H1 (cell line): ENCODE measurements at regions not wholly inside any gene's neighbourhood (a gene's known extent, or its start where the extent isn't known, plus 50 kb on each side); places are given as distances from the start of the nearest gene placed in this dataset.

Source experiments
- CTCF ChIA-PET: fragments of 300-600 bp; sonication (Branson Sonifier 250); formaldehyde crosslinking; loops from one replicate; lab custom pipeline; 2021; ENCODE audit not compliant: partially characterized antibody; lab: Charles Lee
- POLR2A ChIA-PET: fragments of 300-600 bp; sonication (Branson Sonifier 250); formaldehyde crosslinking; loops from one replicate; lab custom pipeline; 2021; ENCODE audit warnings: inconsistent platforms; ENCODE audit not compliant: partially characterized antibody; lab: Charles Lee
- DNase-seq, 2 experiments: peaks; one replicate each; pipeline versions ENCODE4 v3.0.0 to v3.0.0-alpha.2; 2010 to 2022; ENCODE audit warnings: low spot score in 2 of 2, low read depth in 1 of 2, mixed read lengths in 1 of 2
- FAIRE-seq: peaks from 2 replicates; lab custom pipeline; 2011; peaks lifted over from hg19 to GRCh38; lab: Jason Lieb, UNC
- H2AFZ ChIP-seq: 2 replicates; pipeline ENCODE4 v1.8.1; 2012; ENCODE audit warnings: low read length, inconsistent platforms
- H2AK5ac ChIP-seq: 2 replicates; pipeline ENCODE4 v1.6.1; 2013; ENCODE audit warnings: low read depth, low read length
- H2BK120ac ChIP-seq: replicated peaks from 2 replicates; pipeline ENCODE3; 2013; ENCODE audit warnings: low read depth, low read length, inconsistent platforms
- H2BK12ac ChIP-seq: 2 replicates; pipeline ENCODE4 v1.6.1; 2013; ENCODE audit warnings: low read depth, low read length
- H2BK15ac ChIP-seq: 2 replicates; pipeline ENCODE4 v1.6.1; 2013; ENCODE audit warnings: low read length
- H2BK20ac ChIP-seq: 2 replicates; pipeline ENCODE4 v1.6.1; 2013; ENCODE audit warnings: low read length
- H2BK5ac ChIP-seq: 2 replicates; pipeline ENCODE4 v1.6.1; 2013; ENCODE audit warnings: low read depth, low read length
- H3K14ac ChIP-seq: 2 replicates; pipeline ENCODE4 v1.6.1; 2013; ENCODE audit warnings: inconsistent platforms; ENCODE audit not compliant: insufficient read length
- H3K18ac ChIP-seq: 2 replicates; pipeline ENCODE4 v1.6.1; 2013; ENCODE audit warnings: low read length; ENCODE audit errors: extremely low read depth
- H3K23ac ChIP-seq: 2 replicates; pipeline ENCODE4 v1.6.1; 2013; ENCODE audit warnings: inconsistent platforms; ENCODE audit not compliant: insufficient read length
- H3K23me2 ChIP-seq: 2 replicates; pipeline ENCODE4 v1.6.1; 2013; ENCODE audit warnings: low read depth, low read length
- H3K27ac ChIP-seq: 2 replicates; pipeline ENCODE4 v1.6.1; 2011; ENCODE audit warnings: low read depth, low read length, inconsistent platforms
- H3K27me3 ChIP-seq, 4 experiments: replicated peaks in 1 of 4; 1 replicate in 1 of 4; 2 replicates in 3 of 4; pipeline versions ENCODE4 v1.6.1 to v1.8.1; 2011 to 2013; ENCODE audit warnings: low read length in 3 of 4, mild to moderate bottlenecking in 3 of 4, inconsistent platforms in 2 of 4, mixed read lengths in 2 of 4, moderate library complexity in 1 of 4; ENCODE audit not compliant: control insufficient read depth in 3 of 4, insufficient read depth in 3 of 4; ENCODE audit errors: extremely low read depth in 1 of 4
- H3K36me3 ChIP-seq, 4 experiments: 2 replicates each; pipeline versions ENCODE4 v1.6.1 to v1.8.1; 2011 to 2013; ENCODE audit warnings: mild to moderate bottlenecking in 4 of 4, low read length in 3 of 4, moderate library complexity in 2 of 4, control low read depth in 1 of 4, inconsistent platforms in 1 of 4; ENCODE audit not compliant: insufficient read depth in 4 of 4, control insufficient read depth in 2 of 4
- H3K4ac ChIP-seq: replicated peaks from 2 replicates; pipeline ENCODE3; 2013; ENCODE audit warnings: low read length, low read depth, mixed read lengths, inconsistent platforms; ENCODE audit not compliant: insufficient read length
- H3K4me1 ChIP-seq, 4 experiments: replicated peaks in 1 of 4; 1 replicate in 1 of 4; 2 replicates in 3 of 4; pipeline versions ENCODE4 v1.6.1 to v1.8.1; 2011 to 2013; ENCODE audit warnings: low read length in 3 of 4, inconsistent platforms in 2 of 4, mixed read lengths in 1 of 4; ENCODE audit not compliant: insufficient read depth in 4 of 4, control insufficient read depth in 3 of 4
- H3K4me2 ChIP-seq, 2 experiments: 2 replicates each; pipeline versions ENCODE4 v1.6.1 to v1.8.1; 2011 to 2013; ENCODE audit warnings: low read depth in 2 of 2, low read length in 2 of 2, control low read depth in 1 of 2, inconsistent platforms in 1 of 2, mild to moderate bottlenecking in 1 of 2; ENCODE audit not compliant: insufficient read depth in 1 of 2
- H3K4me3 ChIP-seq, 4 experiments: fragments of 200-600, 300-600 bp in 1 of 4; sonication (generic), shearing (Covaris generic), sonication (Bioruptor Twin) in 1 of 4; 2 replicates each; pipeline versions ENCODE4 v1.5.1 to v1.8.1; 2011 to 2016; ENCODE audit warnings: low read length in 4 of 4, low read depth in 3 of 4, control low read depth in 2 of 4, inconsistent platforms in 2 of 4, mild to moderate bottlenecking in 2 of 4, mixed read lengths in 1 of 4, moderate library complexity in 1 of 4; ENCODE audit not compliant: insufficient read depth in 2 of 4; ENCODE audit errors: extremely low read depth in 1 of 4
- H3K56ac ChIP-seq: replicated peaks from 2 replicates; pipeline ENCODE3; 2013; ENCODE audit warnings: low read depth, mild to moderate bottlenecking, mixed read lengths, low read length, inconsistent platforms; ENCODE audit not compliant: insufficient read length
- H3K79me1 ChIP-seq: 2 replicates; pipeline ENCODE4 v1.6.1; 2013; ENCODE audit warnings: low read depth, low read length, control low read depth
- H3K79me2 ChIP-seq, 2 experiments: 2 replicates each; pipeline versions ENCODE4 v1.6.1 to v1.8.1; 2012 to 2013; ENCODE audit warnings: low read length in 2 of 2, mild to moderate bottlenecking in 2 of 2, inconsistent platforms in 1 of 2; ENCODE audit not compliant: insufficient read depth in 2 of 2, control insufficient read depth in 1 of 2
- H3K9ac ChIP-seq, 4 experiments: replicated peaks in 1 of 4; 1 replicate in 1 of 4; 2 replicates in 3 of 4; pipeline versions ENCODE4 v1.6.1 to v1.8.1; 2011 to 2013; ENCODE audit warnings: low read depth in 3 of 4, low read length in 3 of 4, control low read depth in 2 of 4, mild to moderate bottlenecking in 2 of 4, moderate library complexity in 2 of 4, inconsistent platforms in 1 of 4; ENCODE audit errors: extremely low read depth in 1 of 4
- H3K9me3 ChIP-seq, 2 experiments: 2 replicates each; pipeline versions ENCODE4 v1.6.1 to v1.8.1; 2012 to 2013; ENCODE audit warnings: mild to moderate bottlenecking in 2 of 2, moderate library complexity in 2 of 2, control low read depth in 1 of 2, inconsistent platforms in 1 of 2, low read depth in 1 of 2, low read length in 1 of 2, mixed read lengths in 1 of 2; ENCODE audit not compliant: insufficient read depth in 2 of 2
- H4K20me1 ChIP-seq, 2 experiments: replicated peaks in 1 of 2; 2 replicates each; pipeline versions ENCODE3 to v1.8.1; 2011 to 2013; ENCODE audit warnings: inconsistent platforms in 2 of 2, low read length in 2 of 2, mild to moderate bottlenecking in 1 of 2; ENCODE audit not compliant: insufficient read depth in 2 of 2, control insufficient read depth in 1 of 2
- H4K5ac ChIP-seq: 2 replicates; pipeline ENCODE4 v1.6.1; 2013; ENCODE audit warnings: low read length, low read depth, mixed read lengths, inconsistent platforms; ENCODE audit not compliant: insufficient read length
- H4K8ac ChIP-seq: 2 replicates; pipeline ENCODE4 v1.8.0; 2013; ENCODE audit warnings: mild to moderate bottlenecking, moderate library complexity, low read length, inconsistent platforms; ENCODE audit not compliant: insufficient read depth; ENCODE audit errors: extremely low read depth
- H4K91ac ChIP-seq: replicated peaks from 2 replicates; pipeline ENCODE3; 2013; ENCODE audit warnings: low read length, mixed read lengths, inconsistent platforms; ENCODE audit not compliant: insufficient read length
- BACH1 ChIP-seq: IDR thresholded peaks from 2 replicates; pipeline ENCODE4 v1.6.1; 2012; ENCODE audit warnings: low read length, improper control_type of control experiment
- CBX5 ChIP-seq: fragments of 300-800, 300-1000 bp; sonication (generic); IDR thresholded peaks from 2 replicates; pipeline ENCODE4 v1.7.1; 2016; ENCODE audit warnings: antibody characterized with exemption, low read length, low read depth
- CHD1 ChIP-seq: IDR thresholded peaks from 2 replicates; pipeline ENCODE4 v1.6.1; 2012; ENCODE audit warnings: low read depth, low read length, improper control_type of control experiment
- CREB1 ChIP-seq: IDR thresholded peaks from 2 replicates; pipeline ENCODE4 v1.6.1; 2012; ENCODE audit warnings: inconsistent platforms
- HDAC6 ChIP-seq: IDR thresholded peaks from one replicate; pipeline ENCODE4 v1.7.1; 2012; ENCODE audit warnings: low read depth, mild to moderate bottlenecking, inconsistent platforms, low read length, moderate library complexity
- KDM1A ChIP-seq: fragments of 200-600, 300-600 bp; sonication (generic); IDR thresholded peaks from 2 replicates; pipeline ENCODE4 v1.7.1; 2016; ENCODE audit warnings: mild to moderate bottlenecking, low read length, borderline replicate concordance
- NANOG ChIP-seq: IDR thresholded peaks from 2 replicates; pipeline ENCODE4 v1.6.1; 2011; ENCODE audit warnings: low read length, low read depth, mild to moderate bottlenecking, inconsistent platforms; ENCODE audit not compliant: insufficient read depth, poor library complexity, severe bottlenecking
- RFX5 ChIP-seq: IDR thresholded peaks from 2 replicates; pipeline ENCODE4 v1.6.1; 2011; ENCODE audit warnings: low read depth, low read length, improper control_type of control experiment, borderline replicate concordance
- SIRT6 ChIP-seq: IDR thresholded peaks from one replicate; pipeline ENCODE4 v1.7.1; 2012; ENCODE audit warnings: low read length, inconsistent platforms
- SRF ChIP-seq: IDR thresholded peaks from 2 replicates; pipeline ENCODE4 v1.6.1; 2011; ENCODE audit warnings: mild to moderate bottlenecking, low read depth, low read length, moderate library complexity
- SUZ12 ChIP-seq: fragments of 200-600 bp; sonication (generic); IDR thresholded peaks from 2 replicates; pipeline ENCODE4 v1.6.1; 2012; ENCODE audit warnings: mild to moderate bottlenecking, inconsistent platforms, low read length, moderate library complexity, mixed read lengths
- TAF1 ChIP-seq: IDR thresholded peaks from 2 replicates; pipeline ENCODE4 v1.6.1; 2011; ENCODE audit warnings: mild to moderate bottlenecking, low read depth, low read length
- TCF12 ChIP-seq: IDR thresholded peaks from 2 replicates; pipeline ENCODE4 v1.6.1; 2011; ENCODE audit warnings: low read depth, mild to moderate bottlenecking, low read length
- ZNF274 ChIP-seq: IDR thresholded peaks from 2 replicates; pipeline ENCODE4 v1.7.0; 2012; ENCODE audit warnings: low read length, borderline replicate concordance; ENCODE audit errors: extremely low read depth
- WGBS, 2 experiments: shearing (Covaris generic) in 1 of 2; methylation state at CpG; one replicate each; pipeline versions ENCODE4 v1.1.6 to v1.1.7; 2013 to 2015; ENCODE audit warnings: low lambda C conversion rate in 2 of 2, mixed read lengths in 2 of 2, inconsistent platforms in 1 of 2, low coverage in 1 of 2, missing lambda C conversion rate in 1 of 2; ENCODE audit not compliant: insufficient replicate concordance in 2 of 2, insufficient coverage in 1 of 2, insufficient read length in 1 of 2; ENCODE audit errors: extremely low coverage in 1 of 2, missing lambda C conversion rate in 1 of 2; 5-methylcytosine and 5-hydroxymethylcytosine counted together

- Histone ChIP-seq H3K4me2 (no peak overlapping the region), H4K20me1 (no peaks in the 10 kb centered on the region), H3K79me2 (no peaks in the 10 kb centered on the region), H2BK12ac (no peak overlapping the region), H3K23ac (no peak overlapping the region), H4K91ac (no peak overlapping the region), H2BK120ac (no peak overlapping the region), H3K56ac (no peak overlapping the region), H4K5ac (no peak overlapping the region), H3K27me3 (no peaks in the 10 kb centered on the region), H2AK5ac (no peak overlapping the region), H2BK20ac (no peak overlapping the region), H2BK15ac (no peak overlapping the region), H3K79me1 (no peaks in the 10 kb centered on the region), H3K4ac (no peak overlapping the region), H2BK5ac (no peak overlapping the region), H3K36me3 (no peaks in the 10 kb centered on the region), H2AFZ (no peak overlapping the region), H3K9ac (no peak overlapping the region), H3K23me2 (no peaks in the 10 kb centered on the region), H3K4me1 (no peaks in the 10 kb centered on the region), H3K27ac (no peak overlapping the region), H3K4me3 (no peak overlapping the region), H3K14ac (no peak overlapping the region), H3K9me3 (peaks cover 3 to 10% of the 10 kb centered on the region in 2 experiments; a peak in 3 of 4 replicates), H3K18ac (no peak overlapping the region), H4K8ac (no peak overlapping the region)
- FAIRE-seq (no peak), DNase-seq (no peak)
- ChIA-PET POLR2A (no interaction called here), CTCF (no interaction called here)
- 99% methylated on average over 4 of the region's 4 CpGs; no CpG with 5 or more reads in 1 of the 2 experiments for WGBS, 2 experiments
- TF ChIP-seq NANOG (no peak), TCF12 (no peak), HDAC6 (no peak), TAF1 (no peak), BACH1 (no peak), CHD1 (no peak), RFX5 (no peak), SIRT6 (no peak), CBX5 (no peak), SRF (no peak), KDM1A (no peak), CREB1 (no peak), ZNF274 (no peak), SUZ12 (no peak)
These were observed 525.3 kb upstream of the NOVA1 start for GRCh38 chr14:27123162-27123561.
